HG03571 (cell line): ENCODE measurements at regions not wholly inside any gene's neighbourhood (a gene's known extent, or its start where the extent isn't known, plus 50 kb on each side); places are given as distances from the start of the nearest gene placed in this dataset.
"Not testable (repeated sequence)": the region's sequence is repeated elsewhere in the genome, so short reads cannot be mapped to it uniquely, and the experiment has no call there.

Experiments
- ATAC-seq: cut with Tn5 transposase; IDR thresholded peaks from one replicate; pipeline ENCODE4 v1.9.1; 2021; ENCODE audit not compliant: unreplicated experiment

GRCh38 chr16:88145824-88146405 lies 194.7 kb downstream of the BANP start:
- ATAC-seq: not testable (repeated sequence)

- ATAC-seq: not testable (repeated sequence)
Measured at GRCh38 chr16:88148078-88148477, 196.8 kb downstream of the BANP start.

- ATAC-seq: not testable (repeated sequence)
Measured at GRCh38 chr16:88148682-88149081, 197.4 kb downstream of the BANP start.

- ATAC-seq: not testable (repeated sequence)
Measured at GRCh38 chr16:88149158-88149603, 197.9 kb downstream of the BANP start.

GRCh38 chr16:88149663-88150062 lies 198.4 kb downstream of the BANP start:
- not testable (repeated sequence) for ATAC-seq

GRCh38 chr16:88150456-88151128 lies 199.4 kb downstream of the BANP start:
- ATAC-seq: not testable (repeated sequence)

GRCh38 chr16:88151129-88151499 lies 199.9 kb downstream of the BANP start:
- not testable (repeated sequence) for ATAC-seq

- ATAC-seq: not testable (repeated sequence)
Measured at GRCh38 chr16:88151859-88152843, 200.9 kb downstream of the BANP start.

GRCh38 chr16:88152879-88153278 lies 201.6 kb downstream of the BANP start:
- ATAC-seq: not testable (repeated sequence)

GRCh38 chr16:88153516-88153915 lies 202.3 kb downstream of the BANP start:
- not testable (repeated sequence) for ATAC-seq

- not testable (repeated sequence) for ATAC-seq
Measured at GRCh38 chr16:88154886-88155285, 203.7 kb downstream of the BANP start.

GRCh38 chr16:88155681-88156080 lies 204.4 kb downstream of the BANP start:
- ATAC-seq: not testable (repeated sequence)

- not testable (repeated sequence) for ATAC-seq
Measured at GRCh38 chr16:88156640-88157283, 205.5 kb downstream of the BANP start.

- not testable (repeated sequence) for ATAC-seq
Measured at GRCh38 chr16:88157686-88158085, 206.5 kb downstream of the BANP start.

- ATAC-seq: not testable (repeated sequence)
Measured at GRCh38 chr16:88158256-88159045, 207.2 kb downstream of the BANP start.

GRCh38 chr16:88159046-88159896 lies 208.0 kb downstream of the BANP start:
- ATAC-seq: not testable (repeated sequence)

GRCh38 chr16:88159897-88160335 lies 208.7 kb downstream of the BANP start:
- ATAC-seq: not testable (repeated sequence)

- ATAC-seq: not testable (repeated sequence)
Measured at GRCh38 chr16:88161191-88161590, 210.0 kb downstream of the BANP start.
